ENCODE measurements at regions not wholly inside any gene's neighbourhood (a gene's known extent, or its start where the extent isn't known, plus 50 kb on each side); places are given as distances from the start of the nearest gene placed in this dataset.

DNA sequence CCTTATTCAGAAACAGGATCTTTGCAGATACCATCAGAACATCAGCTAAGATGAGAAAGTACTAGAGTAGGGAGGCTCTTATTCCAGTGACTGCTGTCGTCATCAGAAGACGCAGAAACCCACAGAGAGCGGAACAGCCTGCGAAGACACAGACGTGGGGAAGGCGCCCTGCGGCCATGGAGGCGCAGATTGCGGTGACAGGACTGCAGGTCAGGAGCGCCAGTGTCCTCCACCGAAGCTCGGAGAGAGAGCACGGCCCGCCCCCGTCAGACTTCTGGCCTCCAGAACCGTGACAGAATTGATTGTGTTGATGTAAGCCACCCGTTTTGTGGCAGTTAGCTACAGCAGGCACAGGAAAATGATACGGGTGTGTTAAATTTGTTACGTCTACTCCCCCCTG, 275.5 kb downstream of the EFNB2 start:
- TF ChIP-seq YY1 (IDR thresholded peaks at IDR 0.05; ENCODE audit: insufficient read depth, insufficient read length), result no peak
- no peak for TF ChIP-seq ZNF274 (IDR thresholded peaks at IDR 0.05; ENCODE audit: low read depth, low read length)
- no peak for TF ChIP-seq SUZ12 (IDR thresholded peaks at IDR 0.05; ENCODE audit: extremely low read depth, insufficient read depth, insufficient read length)
- no peaks in the 10 kb centered on the region for H3K27me3 ChIP-seq (ENCODE audit: insufficient read depth, insufficient read length)
- no peaks in the 10 kb centered on the region for H3K36me3 ChIP-seq (ENCODE audit: insufficient read depth, insufficient read length, low read length)
- H3K4me1 ChIP-seq (ENCODE audit: insufficient read depth, insufficient read length), result no peaks in the 10 kb centered on the region
- no peak for DNase-seq (ENCODE audit: low read depth, low spot score)
- no peak overlapping the region for H3K4me3 ChIP-seq (ENCODE audit: insufficient read length, low read depth)
- peaks cover 7% of the 10 kb centered on the region; the same call in 1 of the 2 replicates for H3K9me3 ChIP-seq (ENCODE audit: insufficient read depth, low read length)
- no peak overlapping the region for H3K9ac ChIP-seq (ENCODE audit: insufficient read length, low read depth)

DNA sequence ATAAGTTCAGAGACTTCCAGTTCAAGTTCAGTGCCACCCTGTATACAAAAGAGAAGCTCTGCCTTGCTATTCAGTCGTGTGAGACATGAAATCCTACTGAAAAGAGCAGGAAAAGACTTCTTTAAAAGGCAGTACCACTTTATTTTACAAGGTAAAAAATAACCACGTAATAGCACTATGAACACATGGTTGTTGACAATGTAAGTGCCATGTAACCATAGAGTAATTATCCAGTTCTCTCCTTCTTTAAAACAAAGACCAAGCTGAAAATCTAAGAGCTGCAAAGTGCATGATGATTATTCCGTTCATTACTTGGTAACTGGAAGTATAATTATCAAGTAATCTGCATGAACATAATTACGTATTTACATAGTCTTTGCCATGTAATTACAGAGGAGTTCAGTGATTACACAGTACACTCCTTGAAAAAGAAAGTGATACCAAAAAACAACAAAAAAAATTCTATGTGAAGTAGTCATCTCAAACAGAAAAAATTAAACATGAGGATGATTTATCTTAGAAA, 288.7 kb downstream of the EFNB2 start:
- Histone ChIP-seq H3K4me3 (ENCODE audit: insufficient read length, low read depth) (no peak overlapping the region), H3K36me3 (ENCODE audit: insufficient read depth, insufficient read length, low read length) (no peaks in the 10 kb centered on the region), H3K4me1 (ENCODE audit: insufficient read depth, insufficient read length) (no peaks in the 10 kb centered on the region), H3K9me3 (ENCODE audit: insufficient read depth, low read length) (no peaks in the 10 kb centered on the region), H3K9ac (ENCODE audit: insufficient read length, low read depth) (no peak overlapping the region), H3K27me3 (ENCODE audit: insufficient read depth, insufficient read length) (no peaks in the 10 kb centered on the region)
- TF ChIP-seq ZNF274 (IDR thresholded peaks at IDR 0.05; ENCODE audit: low read depth, low read length) (no peak), SUZ12 (IDR thresholded peaks at IDR 0.05; ENCODE audit: extremely low read depth, insufficient read depth, insufficient read length) (no peak), YY1 (IDR thresholded peaks at IDR 0.05; ENCODE audit: insufficient read depth, insufficient read length) (no peak)
- DNase-seq (ENCODE audit: low read depth, low spot score), result no peak

GRCh38 chr13:106246242-106246641, 289.2 kb downstream of the EFNB2 start:
- Histone ChIP-seq H3K4me1 (ENCODE audit: insufficient read depth, insufficient read length) (no peaks in the 10 kb centered on the region), H3K9me3 (ENCODE audit: insufficient read depth, low read length) (no peaks in the 10 kb centered on the region), H3K36me3 (ENCODE audit: insufficient read depth, insufficient read length, low read length) (no peaks in the 10 kb centered on the region), H3K9ac (ENCODE audit: insufficient read length, low read depth) (no peak overlapping the region), H3K4me3 (ENCODE audit: insufficient read length, low read depth) (no peak overlapping the region), H3K27me3 (ENCODE audit: insufficient read depth, insufficient read length) (no peaks in the 10 kb centered on the region)
- DNase-seq (ENCODE audit: low read depth, low spot score), result peak; percentile 9
- no peak for TF ChIP-seq SUZ12 (IDR thresholded peaks at IDR 0.05; ENCODE audit: extremely low read depth, insufficient read depth, insufficient read length)
- TF ChIP-seq YY1 (IDR thresholded peaks at IDR 0.05; ENCODE audit: insufficient read depth, insufficient read length), result no peak
- no peak for TF ChIP-seq ZNF274 (IDR thresholded peaks at IDR 0.05; ENCODE audit: low read depth, low read length)

GRCh38 chr13:106243011-106243565, 292.4 kb downstream of the EFNB2 start:
- H3K4me3 ChIP-seq (ENCODE audit: insufficient read length, low read depth), result no peak overlapping the region
- H3K36me3 ChIP-seq (ENCODE audit: insufficient read depth, insufficient read length, low read length), result no peaks in the 10 kb centered on the region
- no peak for DNase-seq (ENCODE audit: low read depth, low spot score)
- no peaks in the 10 kb centered on the region for H3K4me1 ChIP-seq (ENCODE audit: insufficient read depth, insufficient read length)
- no peaks in the 10 kb centered on the region for H3K9me3 ChIP-seq (ENCODE audit: insufficient read depth, low read length)
- no peak overlapping the region for H3K9ac ChIP-seq (ENCODE audit: insufficient read length, low read depth)
- TF ChIP-seq SUZ12 (IDR thresholded peaks at IDR 0.05; ENCODE audit: extremely low read depth, insufficient read depth, insufficient read length) (no peak), YY1 (IDR thresholded peaks at IDR 0.05; ENCODE audit: insufficient read depth, insufficient read length) (no peak), ZNF274 (IDR thresholded peaks at IDR 0.05; ENCODE audit: low read depth, low read length) (no peak)
- no peaks in the 10 kb centered on the region for H3K27me3 ChIP-seq (ENCODE audit: insufficient read depth, insufficient read length)

- Histone ChIP-seq H3K9me3 (ENCODE audit: insufficient read depth, low read length) (no peaks in the 10 kb centered on the region), H3K4me3 (ENCODE audit: insufficient read length, low read depth) (no peak overlapping the region), H3K4me1 (ENCODE audit: insufficient read depth, insufficient read length) (no peaks in the 10 kb centered on the region), H3K36me3 (ENCODE audit: insufficient read depth, insufficient read length, low read length) (no peaks in the 10 kb centered on the region), H3K9ac (ENCODE audit: insufficient read length, low read depth) (no peak overlapping the region), H3K27me3 (ENCODE audit: insufficient read depth, insufficient read length) (no peaks in the 10 kb centered on the region)
- TF ChIP-seq SUZ12 (IDR thresholded peaks at IDR 0.05; ENCODE audit: extremely low read depth, insufficient read depth, insufficient read length) (no peak), ZNF274 (IDR thresholded peaks at IDR 0.05; ENCODE audit: low read depth, low read length) (no peak), YY1 (IDR thresholded peaks at IDR 0.05; ENCODE audit: insufficient read depth, insufficient read length) (no peak)
- DNase-seq (ENCODE audit: low read depth, low spot score), result no peak
Observed at GRCh38 chr13:106241974-106242953, 293.2 kb downstream of the EFNB2 start.

GRCh38 chr13:106238690-106239089, 296.8 kb downstream of the EFNB2 start:
- TF ChIP-seq SUZ12 (IDR thresholded peaks at IDR 0.05; ENCODE audit: extremely low read depth, insufficient read depth, insufficient read length) (no peak), ZNF274 (IDR thresholded peaks at IDR 0.05; ENCODE audit: low read depth, low read length) (no peak), YY1 (IDR thresholded peaks at IDR 0.05; ENCODE audit: insufficient read depth, insufficient read length) (no peak)
- no peak overlapping the region for H3K4me3 ChIP-seq (ENCODE audit: insufficient read length, low read depth)
- no peak for DNase-seq (ENCODE audit: low read depth, low spot score)
- H3K27me3 ChIP-seq (ENCODE audit: insufficient read depth, insufficient read length), result no peaks in the 10 kb centered on the region
- no peaks in the 10 kb centered on the region for H3K9me3 ChIP-seq (ENCODE audit: insufficient read depth, low read length)
- H3K9ac ChIP-seq (ENCODE audit: insufficient read length, low read depth), result no peak overlapping the region
- H3K4me1 ChIP-seq (ENCODE audit: insufficient read depth, insufficient read length), result no peaks in the 10 kb centered on the region
- H3K36me3 ChIP-seq (ENCODE audit: insufficient read depth, insufficient read length, low read length), result no peaks in the 10 kb centered on the region

- no peak for TF ChIP-seq YY1 (IDR thresholded peaks at IDR 0.05; ENCODE audit: insufficient read depth, insufficient read length)
- no peak for TF ChIP-seq SUZ12 (IDR thresholded peaks at IDR 0.05; ENCODE audit: extremely low read depth, insufficient read depth, insufficient read length)
- no peak for TF ChIP-seq ZNF274 (IDR thresholded peaks at IDR 0.05; ENCODE audit: low read depth, low read length)
- no peaks in the 10 kb centered on the region for H3K36me3 ChIP-seq (ENCODE audit: insufficient read depth, insufficient read length, low read length)
- no peak overlapping the region for H3K4me3 ChIP-seq (ENCODE audit: insufficient read length, low read depth)
- H3K9ac ChIP-seq (ENCODE audit: insufficient read length, low read depth), result no peak overlapping the region
- DNase-seq (ENCODE audit: low read depth, low spot score), result no peak
- no peaks in the 10 kb centered on the region for H3K9me3 ChIP-seq (ENCODE audit: insufficient read depth, low read length)
- H3K27me3 ChIP-seq (ENCODE audit: insufficient read depth, insufficient read length), result no peaks in the 10 kb centered on the region
- H3K4me1 ChIP-seq (ENCODE audit: insufficient read depth, insufficient read length), result no peaks in the 10 kb centered on the region
Observed at GRCh38 chr13:106234636-106235035, 300.8 kb downstream of the EFNB2 start.
